RPMI8226 (cell line): ENCODE measurements at regions not wholly inside any gene's neighbourhood (a gene's known extent, or its start where the extent isn't known, plus 50 kb on each side); places are given as distances from the start of the nearest gene placed in this dataset.

ENCODE experiments used
- DNase-seq: peaks from one replicate; pipeline ENCODE4 v3.0.0-alpha.2; 2015

- no peak for DNase-seq
Measured at GRCh38 chr17:72511242-72511641, 390.4 kb downstream of the SOX9 start.

- no peak for DNase-seq
Measured at GRCh38 chr17:72511874-72512273, 391.1 kb downstream of the SOX9 start.

- no peak for DNase-seq
Measured at GRCh38 chr17:72512649-72513556, 392.1 kb downstream of the SOX9 start.

- DNase-seq, result no peak
Measured at GRCh38 chr17:72514321-72514861, 393.6 kb downstream of the SOX9 start.

- DNase-seq, result no peak
Measured at GRCh38 chr17:72514891-72515290, 394.1 kb downstream of the SOX9 start.

GRCh38 chr17:72515291-72516065 is 394.7 kb downstream of the SOX9 start:
- no peak for DNase-seq

- no peak for DNase-seq
Measured at GRCh38 chr17:72516772-72517399, 396.1 kb downstream of the SOX9 start.

- DNase-seq, result no peak
Measured at GRCh38 chr17:72517413-72518158, 396.8 kb downstream of the SOX9 start.

GRCh38 chr17:72518159-72518732 is 397.4 kb downstream of the SOX9 start:
- DNase-seq, result no peak

GRCh38 chr17:72518753-72519597 is 398.2 kb downstream of the SOX9 start:
- DNase-seq, result no peak

GRCh38 chr17:72519598-72519936 is 398.7 kb downstream of the SOX9 start:
- no peak for DNase-seq

- no peak for DNase-seq
Measured at GRCh38 chr17:72520665-72521303, 400.0 kb downstream of the SOX9 start.

GRCh38 chr17:72523491-72523890 is 402.7 kb downstream of the SOX9 start:
- no peak for DNase-seq

GRCh38 chr17:72525225-72526015 is 404.6 kb downstream of the SOX9 start:
- DNase-seq, result no peak

- DNase-seq, result no peak
Measured at GRCh38 chr17:72526769-72527168, 405.9 kb downstream of the SOX9 start.

GRCh38 chr17:72527789-72528188 is 407.0 kb downstream of the SOX9 start:
- DNase-seq, result no peak

GRCh38 chr17:72528683-72529082 is 407.9 kb downstream of the SOX9 start:
- DNase-seq, result no peak

- no peak for DNase-seq
Measured at GRCh38 chr17:72529386-72529785, 408.6 kb downstream of the SOX9 start.

GRCh38 chr17:72530454-72530853 is 409.6 kb downstream of the SOX9 start:
- DNase-seq, result no peak

- no peak for DNase-seq
Measured at GRCh38 chr17:72531729-72532128, 410.9 kb downstream of the SOX9 start.
